ENCODE measurements at regions not wholly inside any gene's neighbourhood (a gene's known extent, or its start where the extent isn't known, plus 50 kb on each side); places are given as distances from the start of the nearest gene placed in this dataset.

- CTCF ChIA-PET, result no interaction called here
- Histone ChIP-seq H3K9me3 (ENCODE audit: control insufficient read depth, insufficient read depth, low read depth, low read length) (no peaks in the 10 kb centered on the region), H3K36me3 (ENCODE audit: control insufficient read depth in 2 of 2, insufficient read depth in 1 of 2, low read length in 2 of 2) (no peaks in the 10 kb centered on the region), H3K27ac (ENCODE audit: extremely low read depth, low read depth, low read length) (no peak overlapping the region), H3K4me3 (ENCODE audit: low read depth, low read length) (no peak overlapping the region), H3K4me1 (ENCODE audit: control insufficient read depth, insufficient read depth, low read length) (no peaks in the 10 kb centered on the region)
- POLR2A ChIA-PET, result no interaction called here
- TF ChIP-seq ZNF391 (tag by site-specific recombination; IDR thresholded peaks at IDR 0.05; ENCODE audit: borderline replicate concordance, low read depth) (no peak), ZNF350 (tag by site-specific recombination; IDR thresholded peaks at IDR 0.05) (no peak), ZNF624 (tag by site-specific recombination; IDR thresholded peaks at IDR 0.05) (no peak), ZNF214 (tag by site-specific recombination; IDR thresholded peaks at IDR 0.05; ENCODE audit: borderline replicate concordance) (no peak), PRDM2 (tag by site-specific recombination; IDR thresholded peaks at IDR 0.05; ENCODE audit: borderline replicate concordance) (no peak), ZNF133 (tag by site-specific recombination; IDR thresholded peaks at IDR 0.05) (no peak), ZNF792 (tag by site-specific recombination; IDR thresholded peaks at IDR 0.05) (no peak), ZNF549 (tag by site-specific recombination; IDR thresholded peaks at IDR 0.05) (no peak), OVOL3 (tag by site-specific recombination; IDR thresholded peaks at IDR 0.05) (no peak), ZNF266 (tag by site-specific recombination; IDR thresholded peaks at IDR 0.05; ENCODE audit: low read depth) (no peak), ZBTB20 (tag by site-specific recombination; IDR thresholded peaks at IDR 0.05) (no peak), ZSCAN30 (tag by site-specific recombination; IDR thresholded peaks at IDR 0.05) (no peak), ZNF544 (tag by site-specific recombination; IDR thresholded peaks at IDR 0.05) (no peak), ZNF580 (tag by site-specific recombination; IDR thresholded peaks at IDR 0.05) (no peak), ZNF121 (tag by site-specific recombination; IDR thresholded peaks at IDR 0.05) (no peak), SALL2 (tag by site-specific recombination; IDR thresholded peaks at IDR 0.05; ENCODE audit: borderline replicate concordance) (no peak), ZNF280C (tag by site-specific recombination; IDR thresholded peaks at IDR 0.05) (no peak), ZNF704 (tag by site-specific recombination; IDR thresholded peaks at IDR 0.05) (no peak), ZNF560 (tag by site-specific recombination; IDR thresholded peaks at IDR 0.05; ENCODE audit: borderline replicate concordance) (no peak), TSHZ1 (tag by site-specific recombination; IDR thresholded peaks at IDR 0.05; ENCODE audit: borderline replicate concordance) (no peak)
These were observed 379.3 kb upstream of the SYT4 start for GRCh38 chr18:43656547-43656946.

Data from HEK293 (cell line).